ENCODE measurements at regions not wholly inside any gene's neighbourhood (a gene's known extent, or its start where the extent isn't known, plus 50 kb on each side); places are given as distances from the start of the nearest gene placed in this dataset.

DNA sequence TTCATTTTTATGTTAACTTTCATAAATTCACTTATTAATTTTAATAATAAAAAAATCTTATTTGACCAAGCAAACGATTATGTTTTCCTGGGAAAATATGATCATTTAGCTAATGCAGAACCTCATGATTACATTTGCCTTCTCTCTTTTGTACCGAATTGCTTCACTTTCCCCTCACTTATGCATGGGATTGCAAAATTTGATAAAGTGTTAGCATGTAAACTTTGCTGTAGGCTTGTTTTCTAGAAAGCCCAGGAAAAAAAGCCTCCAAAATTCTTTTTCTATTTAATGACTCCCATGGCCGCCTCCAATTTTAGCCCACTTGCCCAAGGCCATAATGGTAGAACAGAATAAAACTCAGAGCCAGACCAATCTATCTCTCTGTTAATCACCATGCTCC lies 82.8 kb upstream of the FBXL7 start (continued):
- TF ChIP-seq, protein P1, sequence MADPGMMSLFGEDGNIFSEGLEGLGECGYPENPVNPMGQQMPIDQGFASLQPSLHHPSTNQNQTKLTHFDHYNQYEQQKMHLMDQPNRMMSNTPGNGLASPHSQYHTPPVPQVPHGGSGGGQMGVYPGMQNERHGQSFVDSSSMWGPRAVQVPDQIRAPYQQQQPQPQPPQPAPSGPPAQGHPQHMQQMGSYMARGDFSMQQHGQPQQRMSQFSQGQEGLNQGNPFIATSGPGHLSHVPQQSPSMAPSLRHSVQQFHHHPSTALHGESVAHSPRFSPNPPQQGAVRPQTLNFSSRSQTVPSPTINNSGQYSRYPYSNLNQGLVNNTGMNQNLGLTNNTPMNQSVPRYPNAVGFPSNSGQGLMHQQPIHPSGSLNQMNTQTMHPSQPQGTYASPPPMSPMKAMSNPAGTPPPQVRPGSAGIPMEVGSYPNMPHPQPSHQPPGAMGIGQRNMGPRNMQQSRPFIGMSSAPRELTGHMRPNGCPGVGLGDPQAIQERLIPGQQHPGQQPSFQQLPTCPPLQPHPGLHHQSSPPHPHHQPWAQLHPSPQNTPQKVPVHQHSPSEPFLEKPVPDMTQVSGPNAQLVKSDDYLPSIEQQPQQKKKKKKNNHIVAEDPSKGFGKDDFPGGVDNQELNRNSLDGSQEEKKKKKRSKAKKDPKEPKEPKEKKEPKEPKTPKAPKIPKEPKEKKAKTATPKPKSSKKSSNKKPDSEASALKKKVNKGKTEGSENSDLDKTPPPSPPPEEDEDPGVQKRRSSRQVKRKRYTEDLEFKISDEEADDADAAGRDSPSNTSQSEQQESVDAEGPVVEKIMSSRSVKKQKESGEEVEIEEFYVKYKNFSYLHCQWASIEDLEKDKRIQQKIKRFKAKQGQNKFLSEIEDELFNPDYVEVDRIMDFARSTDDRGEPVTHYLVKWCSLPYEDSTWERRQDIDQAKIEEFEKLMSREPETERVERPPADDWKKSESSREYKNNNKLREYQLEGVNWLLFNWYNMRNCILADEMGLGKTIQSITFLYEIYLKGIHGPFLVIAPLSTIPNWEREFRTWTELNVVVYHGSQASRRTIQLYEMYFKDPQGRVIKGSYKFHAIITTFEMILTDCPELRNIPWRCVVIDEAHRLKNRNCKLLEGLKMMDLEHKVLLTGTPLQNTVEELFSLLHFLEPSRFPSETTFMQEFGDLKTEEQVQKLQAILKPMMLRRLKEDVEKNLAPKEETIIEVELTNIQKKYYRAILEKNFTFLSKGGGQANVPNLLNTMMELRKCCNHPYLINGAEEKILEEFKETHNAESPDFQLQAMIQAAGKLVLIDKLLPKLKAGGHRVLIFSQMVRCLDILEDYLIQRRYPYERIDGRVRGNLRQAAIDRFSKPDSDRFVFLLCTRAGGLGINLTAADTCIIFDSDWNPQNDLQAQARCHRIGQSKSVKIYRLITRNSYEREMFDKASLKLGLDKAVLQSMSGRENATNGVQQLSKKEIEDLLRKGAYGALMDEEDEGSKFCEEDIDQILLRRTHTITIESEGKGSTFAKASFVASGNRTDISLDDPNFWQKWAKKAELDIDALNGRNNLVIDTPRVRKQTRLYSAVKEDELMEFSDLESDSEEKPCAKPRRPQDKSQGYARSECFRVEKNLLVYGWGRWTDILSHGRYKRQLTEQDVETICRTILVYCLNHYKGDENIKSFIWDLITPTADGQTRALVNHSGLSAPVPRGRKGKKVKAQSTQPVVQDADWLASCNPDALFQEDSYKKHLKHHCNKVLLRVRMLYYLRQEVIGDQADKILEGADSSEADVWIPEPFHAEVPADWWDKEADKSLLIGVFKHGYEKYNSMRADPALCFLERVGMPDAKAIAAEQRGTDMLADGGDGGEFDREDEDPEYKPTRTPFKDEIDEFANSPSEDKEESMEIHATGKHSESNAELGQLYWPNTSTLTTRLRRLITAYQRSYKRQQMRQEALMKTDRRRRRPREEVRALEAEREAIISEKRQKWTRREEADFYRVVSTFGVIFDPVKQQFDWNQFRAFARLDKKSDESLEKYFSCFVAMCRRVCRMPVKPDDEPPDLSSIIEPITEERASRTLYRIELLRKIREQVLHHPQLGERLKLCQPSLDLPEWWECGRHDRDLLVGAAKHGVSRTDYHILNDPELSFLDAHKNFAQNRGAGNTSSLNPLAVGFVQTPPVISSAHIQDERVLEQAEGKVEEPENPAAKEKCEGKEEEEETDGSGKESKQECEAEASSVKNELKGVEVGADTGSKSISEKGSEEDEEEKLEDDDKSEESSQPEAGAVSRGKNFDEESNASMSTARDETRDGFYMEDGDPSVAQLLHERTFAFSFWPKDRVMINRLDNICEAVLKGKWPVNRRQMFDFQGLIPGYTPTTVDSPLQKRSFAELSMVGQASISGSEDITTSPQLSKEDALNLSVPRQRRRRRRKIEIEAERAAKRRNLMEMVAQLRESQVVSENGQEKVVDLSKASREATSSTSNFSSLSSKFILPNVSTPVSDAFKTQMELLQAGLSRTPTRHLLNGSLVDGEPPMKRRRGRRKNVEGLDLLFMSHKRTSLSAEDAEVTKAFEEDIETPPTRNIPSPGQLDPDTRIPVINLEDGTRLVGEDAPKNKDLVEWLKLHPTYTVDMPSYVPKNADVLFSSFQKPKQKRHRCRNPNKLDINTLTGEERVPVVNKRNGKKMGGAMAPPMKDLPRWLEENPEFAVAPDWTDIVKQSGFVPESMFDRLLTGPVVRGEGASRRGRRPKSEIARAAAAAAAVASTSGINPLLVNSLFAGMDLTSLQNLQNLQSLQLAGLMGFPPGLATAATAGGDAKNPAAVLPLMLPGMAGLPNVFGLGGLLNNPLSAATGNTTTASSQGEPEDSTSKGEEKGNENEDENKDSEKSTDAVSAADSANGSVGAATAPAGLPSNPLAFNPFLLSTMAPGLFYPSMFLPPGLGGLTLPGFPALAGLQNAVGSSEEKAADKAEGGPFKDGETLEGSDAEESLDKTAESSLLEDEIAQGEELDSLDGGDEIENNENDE (IDR thresholded peaks at IDR 0.05; ENCODE audit: insufficient replicate concordance, low read length) = no peak
- TF ChIP-seq FOSL1 (IDR thresholded peaks at IDR 0.05; ENCODE audit: insufficient read depth, low read depth, low read length) (no peak), RFX5 (IDR thresholded peaks at IDR 0.05; ENCODE audit: borderline replicate concordance, low read depth, low read length) (no peak), TCF12 (IDR thresholded peaks at IDR 0.05; ENCODE audit: low read depth, low read length) (no peak), GTF2F1 (IDR thresholded peaks at IDR 0.05; ENCODE audit: borderline replicate concordance, low read depth, low read length) (no peak), CTBP2 (IDR thresholded peaks at IDR 0.05; ENCODE audit: borderline replicate concordance, insufficient read depth, insufficient read length, low read length) (no peak)

Measured in H1 (cell line).